Prostate gland (tissue), 2 donors: ENCODE measurements at regions not wholly inside any gene's neighbourhood (a gene's known extent, or its start where the extent isn't known, plus 50 kb on each side); places are given as distances from the start of the nearest gene placed in this dataset.

ENCODE experiments used
- POLR2A ChIP-seq: fragments of 450-650 bp; IDR thresholded peaks from one replicate; pipeline ENCODE4 v1.6.1; 2016; ENCODE audit warnings: antibody characterized with exemption, mild to moderate bottlenecking
- TF ChIP-seq, protein P1 (sequence below), 4 experiments: fragments of 200-600 bp in 2 of 4; fragments of 450-650 bp in 2 of 4; sonication (generic) in 2 of 4; IDR thresholded peaks; 1 replicate in 3 of 4; 2 replicates in 1 of 4; pipeline ENCODE4 v1.5.1; 2016 to 2019; ENCODE audit warnings: antibody characterized with exemption in 4 of 4, mild to moderate bottlenecking in 2 of 4, moderate library complexity in 2 of 4

DNA sequence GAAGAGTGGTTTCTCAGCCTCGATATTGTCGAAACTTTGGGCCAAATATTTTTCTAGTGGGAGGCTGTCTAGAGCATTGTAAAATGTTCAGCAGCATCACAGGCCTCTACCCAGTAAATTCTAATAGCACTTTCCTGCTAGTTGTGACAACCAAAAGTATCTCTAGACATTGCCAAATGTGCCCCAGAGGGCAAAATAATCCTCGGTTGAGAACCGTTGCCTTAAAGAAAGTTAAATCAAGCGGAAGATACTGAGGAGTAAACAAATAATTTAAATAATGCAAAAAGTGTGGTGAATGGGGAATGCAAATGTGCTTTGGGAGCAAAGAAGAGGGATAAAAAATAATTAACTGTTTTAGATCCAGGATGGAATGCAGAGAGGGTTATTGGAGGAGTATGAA is 106.4 kb upstream of the ASCC3 start:
- TF ChIP-seq POLR2A, result no peak
- TF ChIP-seq, protein P1, sequence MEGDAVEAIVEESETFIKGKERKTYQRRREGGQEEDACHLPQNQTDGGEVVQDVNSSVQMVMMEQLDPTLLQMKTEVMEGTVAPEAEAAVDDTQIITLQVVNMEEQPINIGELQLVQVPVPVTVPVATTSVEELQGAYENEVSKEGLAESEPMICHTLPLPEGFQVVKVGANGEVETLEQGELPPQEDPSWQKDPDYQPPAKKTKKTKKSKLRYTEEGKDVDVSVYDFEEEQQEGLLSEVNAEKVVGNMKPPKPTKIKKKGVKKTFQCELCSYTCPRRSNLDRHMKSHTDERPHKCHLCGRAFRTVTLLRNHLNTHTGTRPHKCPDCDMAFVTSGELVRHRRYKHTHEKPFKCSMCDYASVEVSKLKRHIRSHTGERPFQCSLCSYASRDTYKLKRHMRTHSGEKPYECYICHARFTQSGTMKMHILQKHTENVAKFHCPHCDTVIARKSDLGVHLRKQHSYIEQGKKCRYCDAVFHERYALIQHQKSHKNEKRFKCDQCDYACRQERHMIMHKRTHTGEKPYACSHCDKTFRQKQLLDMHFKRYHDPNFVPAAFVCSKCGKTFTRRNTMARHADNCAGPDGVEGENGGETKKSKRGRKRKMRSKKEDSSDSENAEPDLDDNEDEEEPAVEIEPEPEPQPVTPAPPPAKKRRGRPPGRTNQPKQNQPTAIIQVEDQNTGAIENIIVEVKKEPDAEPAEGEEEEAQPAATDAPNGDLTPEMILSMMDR (IDR thresholded peaks at IDR 0.05), result no peak
